ENCODE measurements at regions not wholly inside any gene's neighbourhood (a gene's known extent, or its start where the extent isn't known, plus 50 kb on each side); places are given as distances from the start of the nearest gene placed in this dataset.

DNA sequence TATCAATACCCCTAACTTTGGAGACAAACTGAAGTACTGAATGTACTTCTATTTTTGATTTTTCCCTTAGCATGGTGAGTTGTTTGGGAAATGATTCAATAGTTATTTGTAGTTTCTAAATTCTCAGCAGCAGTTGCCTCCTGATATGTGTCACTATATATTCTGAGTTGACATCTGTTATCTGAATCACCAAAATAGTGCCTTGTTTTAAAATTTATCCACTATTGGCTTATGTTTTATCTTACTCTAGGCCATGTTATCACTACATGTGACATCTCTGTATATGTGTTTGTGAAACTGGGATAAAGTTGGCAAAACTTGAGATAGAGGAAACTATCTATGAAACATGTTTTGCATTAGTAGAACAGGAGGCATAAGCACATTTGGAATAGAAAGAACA is 317.6 kb downstream of the TLE4 start:
- Histone ChIP-seq H4K20me1 (replicated peaks; ENCODE audit: control insufficient read depth, insufficient read depth, low read length) (no peaks in the 10 kb centered on the region), H3K27me3 (ENCODE audit: control insufficient read depth in 2 of 2, insufficient read depth in 2 of 2, low read length in 2 of 2) (no peaks in the 10 kb centered on the region), H3K9me1 (ENCODE audit: control insufficient read depth, insufficient read depth, low read length) (no peaks in the 10 kb centered on the region), H3K36me3 (ENCODE audit: control insufficient read depth, insufficient read depth, low read length) (no peaks in the 10 kb centered on the region), H3K79me2 (ENCODE audit: control insufficient read depth, insufficient read depth, low read length) (no peaks in the 10 kb centered on the region), H2AFZ (ENCODE audit: low read depth, low read length) (no peak overlapping the region), H3K4me1 (replicated peaks in 1 of 2; ENCODE audit: control insufficient read depth in 2 of 2, insufficient read depth in 2 of 2, low read length in 2 of 2) (no peaks in the 10 kb centered on the region), H3K9ac (ENCODE audit: insufficient read depth in 1 of 2, low read depth in 2 of 2, low read length in 2 of 2) (no peak overlapping the region), H3K27ac (ENCODE audit: extremely low read depth, low read depth, low read length) (no peak overlapping the region), H3K4me2 (ENCODE audit: insufficient read depth, low read length) (no peak overlapping the region), H3K9me3 (replicated peaks; ENCODE audit: control insufficient read depth, insufficient read depth, low read depth, low read length) (no peaks in the 10 kb centered on the region), H3K4me3 (no peak overlapping the region)
- ChIA-PET POLR2A (no interaction called here), CTCF (ENCODE audit: low intra/inter-chr PET ratio) (no interaction called here)
- FAIRE-seq (no peak), DNase-seq (ENCODE audit: extremely low read depth in 1 of 4, low spot score in 3 of 4) (no peak), ATAC-seq (no peak)
- TF ChIP-seq SP1 (CRISPR knock-in tag; IDR thresholded peaks at IDR 0.05), result no peak
- BruUV-seq (replicated peaks), result no TSS peak
- intact Hi-C loops (cut with micrococcal nuclease) (no loop called here), in situ Hi-C loops (cut with MboI) (no loop called here)

DNA sequence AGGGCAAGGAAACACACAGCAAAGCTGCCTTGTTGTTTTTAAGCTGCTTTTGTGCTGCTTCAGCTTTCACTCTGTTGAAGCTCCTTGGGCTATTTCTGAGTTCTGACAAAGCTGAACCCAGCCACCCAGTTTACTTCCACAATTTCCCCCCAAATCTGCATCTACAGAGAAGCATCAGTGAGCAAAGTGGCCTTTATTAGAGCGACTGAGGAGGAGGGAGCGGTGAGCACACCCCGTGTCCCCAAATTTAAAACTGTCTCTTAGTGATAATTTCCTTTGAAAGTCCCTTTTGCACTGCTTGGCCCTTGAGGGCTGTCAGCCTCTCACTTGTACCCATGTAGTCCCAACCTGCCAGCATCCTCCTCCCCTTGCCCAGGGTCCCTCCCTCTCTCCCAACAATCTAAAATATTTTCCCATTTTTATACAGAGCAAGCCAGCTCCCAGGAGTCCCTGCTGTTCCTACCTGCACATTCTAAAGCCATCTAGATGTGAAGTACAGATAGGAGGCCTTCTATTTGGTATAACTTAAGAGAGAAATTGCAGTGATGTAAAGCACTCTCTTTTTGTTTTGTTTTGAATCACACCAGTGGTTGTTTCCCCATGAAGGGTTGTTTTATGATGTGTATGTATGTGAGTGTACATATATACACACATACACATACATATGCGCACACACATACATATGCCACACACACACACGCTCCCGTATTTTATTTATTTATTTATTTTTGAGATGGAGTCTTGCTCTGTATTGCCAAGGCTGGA is 313.5 kb downstream of the TLE4 start:
- POLR2A ChIA-PET, result no interaction called here
- CTCF ChIA-PET (ENCODE audit: low intra/inter-chr PET ratio), result no interaction called here

More for the DNA sequence above, 313.5 kb downstream of the TLE4 start:
- in situ Hi-C loops (cut with MboI) (no loop called here), intact Hi-C loops (cut with micrococcal nuclease) (no loop called here)
- ATAC-seq, result no peak
- H3K27me3 ChIP-seq (ENCODE audit: control insufficient read depth in 2 of 2, insufficient read depth in 2 of 2, low read length in 2 of 2), result no peaks in the 10 kb centered on the region
- no peak for DNase-seq (ENCODE audit: extremely low read depth in 1 of 4, low spot score in 3 of 4)
- no peaks in the 10 kb centered on the region for H3K9me3 ChIP-seq (replicated peaks; ENCODE audit: control insufficient read depth, insufficient read depth, low read depth, low read length)
- no peak overlapping the region for H3K4me2 ChIP-seq (ENCODE audit: insufficient read depth, low read length)
- no peaks in the 10 kb centered on the region for H4K20me1 ChIP-seq (replicated peaks; ENCODE audit: control insufficient read depth, insufficient read depth, low read length)
- H3K9ac ChIP-seq (ENCODE audit: insufficient read depth in 1 of 2, low read depth in 2 of 2, low read length in 2 of 2), result no peak overlapping the region
- BruUV-seq (replicated peaks), result no TSS peak
- no peaks in the 10 kb centered on the region for H3K36me3 ChIP-seq (ENCODE audit: control insufficient read depth, insufficient read depth, low read length)
- H2AFZ ChIP-seq (ENCODE audit: low read depth, low read length), result no peak overlapping the region
- H3K4me1 ChIP-seq (replicated peaks in 1 of 2; ENCODE audit: control insufficient read depth in 2 of 2, insufficient read depth in 2 of 2, low read length in 2 of 2), result no peaks in the 10 kb centered on the region
- H3K9me1 ChIP-seq (ENCODE audit: control insufficient read depth, insufficient read depth, low read length), result no peaks in the 10 kb centered on the region
- no peak overlapping the region for H3K4me3 ChIP-seq
- no peak for FAIRE-seq
- H3K79me2 ChIP-seq (ENCODE audit: control insufficient read depth, insufficient read depth, low read length), result no peaks in the 10 kb centered on the region
- TF ChIP-seq BCL6 (CRISPR knock-in tag; IDR thresholded peaks at IDR 0.05) (no peak), NFYB (IDR thresholded peaks at IDR 0.05; ENCODE audit: extremely low read depth, insufficient read length) (no peak), PTBP1 (IDR thresholded peaks at IDR 0.05; ENCODE audit: low read depth, low read length) (no peak), JUND (IDR thresholded peaks at IDR 0.05; ENCODE audit: borderline replicate concordance, low read depth, low read length) (no peak), JUND (tag; IDR thresholded peaks at IDR 0.05; ENCODE audit: borderline replicate concordance, low read depth, low read length) (no peak), STAG1 (CRISPR knock-in tag; IDR thresholded peaks at IDR 0.05; ENCODE audit: borderline replicate concordance) (no peak), NR2F6 (CRISPR knock-in tag; IDR thresholded peaks at IDR 0.05) (no peak), GABPB1 (CRISPR knock-in tag; IDR thresholded peaks at IDR 0.05) (no peak), PTTG1 (tag; IDR thresholded peaks at IDR 0.05; ENCODE audit: low read depth) (no peak), ELF1 (tag; IDR thresholded peaks at IDR 0.05) (no peak)
- H3K27ac ChIP-seq (ENCODE audit: extremely low read depth, low read depth, low read length), result no peak overlapping the region
- WGBS (ENCODE audit: insufficient coverage, low coverage, missing lambda C conversion rate), result 0% methylated on average over 4 of the region's 6 CpGs
